ENCODE measurements at regions not wholly inside any gene's neighbourhood (a gene's known extent, or its start where the extent isn't known, plus 50 kb on each side); places are given as distances from the start of the nearest gene placed in this dataset.
"Not testable (repeated sequence)": the region's sequence is repeated elsewhere in the genome, so short reads cannot be mapped to it uniquely, and the experiment has no call there.

DNA sequence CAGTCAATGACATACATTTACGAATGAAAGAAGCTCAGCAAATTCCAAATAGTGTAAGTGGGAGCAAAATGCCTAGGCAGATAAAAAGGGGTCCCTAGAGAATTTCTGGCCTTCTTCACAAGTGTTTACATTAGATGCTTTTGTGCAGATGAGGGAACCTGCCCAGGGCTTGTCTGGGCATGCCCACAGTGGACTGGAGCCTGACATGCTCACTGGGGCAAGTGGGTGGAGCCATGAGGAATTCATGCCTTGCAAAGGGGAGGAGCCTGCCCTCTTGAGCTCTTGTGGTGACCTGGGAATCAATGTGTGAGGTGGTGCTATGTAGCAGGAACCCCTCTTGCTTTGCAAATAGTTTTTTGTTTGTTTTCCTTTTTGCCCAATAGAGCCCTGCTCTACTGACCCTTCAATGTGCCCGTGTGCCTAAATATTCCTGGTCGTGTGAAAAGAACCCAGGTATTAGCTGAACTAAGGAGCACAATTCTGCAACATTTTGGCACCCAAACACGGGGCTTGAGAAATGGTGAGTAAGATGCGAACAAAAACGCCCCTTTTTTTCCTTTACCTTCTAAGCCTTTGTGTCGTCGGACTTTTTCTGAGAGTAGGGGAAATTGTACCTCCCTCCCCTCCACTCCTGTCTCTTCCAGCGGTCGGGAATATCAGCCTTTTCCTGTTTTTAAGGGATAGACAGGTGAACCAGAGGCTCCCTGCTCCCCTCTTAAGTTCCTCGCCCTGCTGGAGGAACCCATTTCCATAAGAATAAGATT lies 433.8 kb upstream of the CDH9 start:
- no peak for DNase-seq (ENCODE audit: low spot score)

DNA sequence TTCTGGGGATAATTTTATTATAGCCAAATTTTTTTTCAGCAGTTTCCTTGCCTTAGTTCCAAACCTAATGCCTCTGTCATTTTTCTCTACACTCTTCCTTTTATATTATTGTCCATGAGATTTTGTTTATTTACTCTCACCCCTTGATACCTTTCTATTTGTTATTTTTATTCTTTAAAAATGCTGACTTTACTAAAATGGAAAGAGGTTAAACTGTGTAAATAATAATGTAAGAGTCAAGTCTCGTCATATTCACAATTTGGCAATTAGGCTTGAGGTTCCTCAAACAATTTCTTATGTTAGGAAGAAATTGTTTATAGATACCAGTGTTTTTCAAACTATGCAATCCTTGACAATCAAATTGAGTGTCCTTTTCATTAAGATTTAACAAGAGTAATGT lies 428.6 kb upstream of the CDH9 start:
- DNase-seq (ENCODE audit: low spot score), result no peak

DNA sequence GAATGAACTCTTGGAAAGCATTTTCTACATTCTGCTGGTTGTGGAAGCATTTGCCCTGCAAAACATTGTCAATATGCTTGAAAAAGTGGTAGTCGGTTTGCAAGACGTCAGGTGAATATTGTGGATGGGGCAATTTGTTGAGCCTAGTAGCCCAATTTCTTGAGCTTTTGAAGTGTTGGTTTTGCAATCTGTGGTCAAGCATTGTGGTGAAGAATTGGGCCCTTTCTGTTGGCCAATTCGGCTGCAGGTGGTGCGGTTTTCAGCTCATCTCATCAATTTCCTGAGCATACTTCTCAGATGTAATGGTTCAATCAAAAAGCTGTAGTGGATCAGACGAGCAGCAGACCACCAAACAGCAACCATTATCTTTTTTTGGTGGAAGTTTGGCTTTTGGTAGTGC lies 426.8 kb upstream of the CDH9 start:
- no peak for DNase-seq (ENCODE audit: low spot score)

DNA sequence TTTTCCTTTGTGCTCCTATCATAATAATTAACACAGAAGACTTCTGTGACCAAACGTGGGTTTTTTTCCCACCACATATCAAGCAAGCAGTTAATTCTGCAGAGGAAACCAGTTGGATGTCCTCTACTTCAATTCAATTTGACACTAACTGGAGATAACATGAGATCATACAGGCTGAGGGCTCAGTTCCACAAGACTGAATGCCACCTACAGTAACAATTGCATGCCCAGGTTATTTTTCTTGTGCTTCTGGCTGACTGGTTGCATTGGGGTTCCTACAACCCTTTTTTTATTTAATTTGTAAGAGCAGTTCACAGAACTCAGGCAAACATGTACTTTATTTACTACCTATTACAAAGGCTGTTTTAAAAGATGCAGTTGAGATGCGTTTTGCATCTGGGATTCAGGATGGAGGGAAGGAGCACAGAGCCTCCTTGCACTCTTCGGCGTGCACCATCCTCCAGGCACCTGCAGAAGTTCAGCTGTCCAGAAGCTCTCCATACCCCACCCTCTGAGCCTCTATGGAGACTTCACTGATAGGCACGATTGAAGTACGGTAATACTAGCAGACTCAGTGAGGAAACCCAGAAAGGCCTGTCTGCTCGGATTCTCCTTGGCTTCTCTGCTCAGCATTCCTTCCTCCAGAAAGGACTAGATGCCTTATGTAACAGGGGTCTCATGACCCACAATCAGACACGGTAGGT lies 425.2 kb upstream of the CDH9 start:
- DNase-seq (ENCODE audit: low spot score), result no peak

DNA sequence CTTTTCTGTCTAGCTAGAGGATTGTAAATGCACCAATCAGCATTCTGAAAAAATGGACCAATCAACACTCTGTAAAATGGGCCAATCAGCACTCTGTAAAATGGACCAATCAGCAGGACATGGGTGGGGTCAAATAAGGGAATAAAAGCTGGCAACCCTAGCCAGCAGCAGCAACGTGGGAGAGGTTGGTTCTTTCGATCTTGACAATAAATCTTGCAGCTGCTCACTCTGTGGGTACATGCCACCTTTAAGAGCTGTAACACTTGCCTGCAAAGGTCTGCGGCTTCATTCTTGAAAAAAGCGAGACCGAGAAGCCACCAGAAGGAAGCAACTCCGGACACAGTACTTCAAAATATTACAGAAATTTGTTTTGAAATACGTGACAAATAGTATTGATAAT lies 424.6 kb upstream of the CDH9 start:
- no peak for DNase-seq (ENCODE audit: low spot score)

DNA sequence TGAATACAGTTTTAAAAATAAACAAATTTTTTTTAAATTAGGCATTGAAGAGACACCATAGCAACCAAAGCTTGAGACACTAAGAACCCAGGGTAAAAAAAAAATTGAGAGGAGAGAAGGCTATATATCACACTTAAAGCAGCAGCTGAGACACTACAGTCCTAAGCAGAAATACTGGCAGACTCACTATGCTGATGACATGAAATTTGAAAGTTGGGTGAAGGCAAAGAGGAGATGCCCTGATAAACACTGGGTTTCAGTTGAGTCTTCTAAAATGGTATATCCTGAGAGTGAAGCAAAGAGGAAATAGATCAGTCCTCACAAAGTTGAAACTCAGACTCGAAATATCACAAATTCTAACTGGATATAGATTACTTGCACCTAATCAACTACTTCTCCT lies 419.9 kb upstream of the CDH9 start:
- no peak for DNase-seq (ENCODE audit: low spot score)

DNA sequence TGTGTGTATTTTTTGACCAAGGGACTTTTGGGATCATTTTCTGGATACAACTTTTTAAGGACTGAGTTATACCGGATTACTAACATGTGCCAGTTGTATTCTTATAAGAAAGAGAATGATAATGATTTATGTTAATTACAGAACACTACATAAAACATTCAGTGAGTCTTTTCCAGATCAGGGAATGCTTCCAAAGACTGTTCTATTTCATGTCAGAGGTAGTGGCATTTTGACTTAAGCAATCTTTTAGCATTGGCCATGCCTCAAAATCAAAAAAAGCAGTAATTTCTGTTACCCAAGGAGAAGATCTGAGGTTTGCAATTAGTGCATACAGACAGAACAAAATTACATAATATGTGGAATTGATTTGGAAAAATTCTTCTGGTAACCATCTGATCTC lies 413.0 kb upstream of the CDH9 start:
- DNase-seq (ENCODE audit: low spot score), result no peak

DNA sequence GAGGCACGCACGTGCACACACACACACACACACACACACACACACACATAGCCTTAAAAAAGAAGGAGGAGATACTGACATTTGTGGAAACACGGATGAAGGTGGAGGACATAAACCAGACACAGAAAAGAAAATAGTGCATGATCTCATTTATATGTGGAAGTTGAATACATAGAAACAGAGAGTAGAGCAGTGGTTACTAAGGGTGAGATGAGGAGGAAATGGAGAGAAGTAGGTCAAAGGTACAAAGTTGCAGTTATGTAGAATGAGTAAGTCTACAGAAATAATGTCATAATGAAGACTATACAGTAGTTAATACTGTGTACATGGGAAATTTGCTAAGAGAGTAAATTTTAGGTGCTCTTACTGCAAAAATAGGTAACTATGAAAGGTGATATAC lies 412.2 kb upstream of the CDH9 start:
- peak; percentile 35 for DNase-seq (ENCODE audit: low spot score)

DNA sequence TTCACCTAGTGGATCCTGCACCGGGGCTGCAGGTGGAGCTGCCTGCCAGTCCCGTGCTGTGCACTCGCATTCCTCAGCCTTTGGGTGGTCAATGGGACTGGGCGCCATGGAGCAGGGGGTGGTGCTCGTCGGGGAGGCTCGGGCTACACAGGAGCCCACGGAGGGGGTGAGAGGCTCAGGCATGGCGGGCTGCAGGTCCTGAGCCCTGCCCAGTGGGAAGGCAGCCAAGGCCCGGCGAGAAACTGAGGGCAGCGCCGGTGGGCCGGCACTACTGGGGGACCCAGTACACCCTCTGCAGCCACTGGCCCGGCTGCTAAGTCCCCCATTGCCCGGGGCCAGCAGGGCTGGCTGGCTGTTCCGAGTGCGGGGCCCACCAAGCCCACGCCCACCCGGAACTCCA lies 401.0 kb upstream of the CDH9 start:
- not testable (repeated sequence) for DNase-seq (ENCODE audit: low spot score)

DNA sequence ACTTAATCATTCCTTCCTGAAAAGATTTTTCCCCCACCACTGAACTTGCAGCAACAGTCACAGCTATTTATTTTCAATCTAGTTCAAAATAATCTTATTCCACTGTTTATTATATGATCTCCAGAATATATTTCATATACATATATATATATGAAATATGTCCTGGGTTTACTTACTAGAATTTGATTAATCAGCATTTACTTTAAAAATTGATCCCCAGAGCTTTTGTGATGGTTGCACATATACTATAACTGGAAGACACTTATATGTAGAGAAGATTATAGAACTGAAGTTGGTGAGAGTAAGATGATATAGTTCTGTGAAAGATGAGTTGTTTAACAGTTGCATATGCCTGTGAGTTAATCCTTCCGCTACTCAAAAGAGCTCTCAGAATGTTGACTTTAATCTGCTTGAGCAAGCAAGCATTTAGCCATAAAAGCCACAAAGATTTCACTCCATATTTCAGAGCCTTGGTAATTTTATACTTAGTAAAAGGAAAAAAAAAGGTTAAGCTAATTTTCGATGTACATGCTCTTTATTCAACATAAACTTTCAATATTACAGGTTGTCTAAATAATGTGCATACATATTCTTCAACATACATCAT lies 399.3 kb upstream of the CDH9 start:
- DNase-seq (ENCODE audit: low spot score), result peak; percentile 42

DNA sequence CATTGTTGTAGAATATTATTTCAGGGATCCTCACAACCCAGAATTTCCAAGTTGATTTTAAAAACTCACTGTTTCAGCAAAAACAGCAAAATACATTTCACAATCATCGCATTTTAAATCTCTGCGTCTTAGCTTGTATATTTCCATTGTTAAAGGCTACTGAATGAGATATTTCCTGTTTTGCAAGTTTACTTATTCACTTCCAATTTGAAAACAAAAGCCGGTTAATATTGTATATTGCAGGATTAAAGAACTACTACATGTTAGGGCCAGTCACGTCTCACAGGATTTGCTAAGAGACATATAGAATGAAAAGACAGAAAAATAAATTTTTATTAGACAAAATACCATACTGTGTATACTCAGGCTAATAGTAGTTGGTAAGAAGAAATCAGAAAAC lies 395.9 kb upstream of the CDH9 start:
- no peak for DNase-seq (ENCODE audit: low spot score)

DNA sequence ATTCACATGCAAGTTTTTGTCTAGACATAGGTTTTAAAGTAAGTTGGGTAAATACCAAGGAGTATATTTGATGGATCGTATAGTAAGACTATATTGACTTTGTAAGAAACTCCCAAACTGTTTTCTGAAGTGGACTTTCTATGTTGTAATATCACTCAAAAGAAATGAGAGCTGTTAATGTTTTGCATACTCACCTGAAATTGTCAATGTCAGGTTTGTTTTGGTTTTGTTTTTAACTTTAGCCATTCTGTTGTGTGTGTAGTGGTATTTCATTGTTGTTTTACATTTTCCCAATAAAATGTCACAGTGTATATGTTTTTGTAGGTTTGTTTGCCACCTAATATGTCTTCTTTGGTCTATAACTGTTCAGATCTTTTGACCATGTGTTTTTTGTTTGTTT lies 375.7 kb upstream of the CDH9 start:
- no peak for DNase-seq (ENCODE audit: low spot score)

DNA sequence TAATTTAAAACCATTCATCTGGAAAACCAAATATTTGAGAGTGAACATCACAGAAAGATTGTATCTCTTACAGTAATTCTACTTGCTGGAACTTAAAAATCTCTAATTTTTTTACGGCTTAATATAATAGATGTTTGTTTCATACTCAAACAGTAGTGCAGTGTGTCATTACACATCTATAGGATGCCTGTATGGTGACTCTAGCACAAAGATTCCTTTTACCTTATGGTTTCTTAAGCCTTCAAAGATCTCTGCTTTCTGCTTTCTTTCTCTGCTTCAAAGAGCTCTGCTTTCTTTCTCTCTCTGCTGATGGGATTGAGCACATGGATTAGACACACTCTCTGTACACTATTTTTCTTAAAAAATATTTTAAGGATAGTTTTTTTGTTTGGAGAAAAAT lies 374.0 kb upstream of the CDH9 start:
- peak; percentile 92 for DNase-seq (ENCODE audit: low spot score)

DNA sequence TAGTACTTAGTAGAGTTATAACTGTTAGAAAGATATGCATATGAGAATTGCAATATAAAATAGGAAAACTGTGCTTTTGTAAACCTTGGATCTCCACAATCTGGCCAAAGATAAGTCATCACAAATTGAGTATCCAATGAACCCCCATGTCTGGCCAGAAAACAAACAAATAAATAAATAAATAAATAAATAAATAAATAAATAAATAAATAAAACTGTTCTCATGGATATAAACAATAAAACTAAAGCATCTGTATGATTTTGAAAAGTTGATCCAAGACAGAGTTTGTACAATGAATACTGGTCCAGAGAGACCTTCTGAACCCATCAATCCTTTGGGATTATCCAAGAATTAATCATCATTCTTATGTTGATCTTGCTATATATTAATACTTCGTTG lies 367.6 kb upstream of the CDH9 start:
- no peak for DNase-seq (ENCODE audit: low spot score)

DNA sequence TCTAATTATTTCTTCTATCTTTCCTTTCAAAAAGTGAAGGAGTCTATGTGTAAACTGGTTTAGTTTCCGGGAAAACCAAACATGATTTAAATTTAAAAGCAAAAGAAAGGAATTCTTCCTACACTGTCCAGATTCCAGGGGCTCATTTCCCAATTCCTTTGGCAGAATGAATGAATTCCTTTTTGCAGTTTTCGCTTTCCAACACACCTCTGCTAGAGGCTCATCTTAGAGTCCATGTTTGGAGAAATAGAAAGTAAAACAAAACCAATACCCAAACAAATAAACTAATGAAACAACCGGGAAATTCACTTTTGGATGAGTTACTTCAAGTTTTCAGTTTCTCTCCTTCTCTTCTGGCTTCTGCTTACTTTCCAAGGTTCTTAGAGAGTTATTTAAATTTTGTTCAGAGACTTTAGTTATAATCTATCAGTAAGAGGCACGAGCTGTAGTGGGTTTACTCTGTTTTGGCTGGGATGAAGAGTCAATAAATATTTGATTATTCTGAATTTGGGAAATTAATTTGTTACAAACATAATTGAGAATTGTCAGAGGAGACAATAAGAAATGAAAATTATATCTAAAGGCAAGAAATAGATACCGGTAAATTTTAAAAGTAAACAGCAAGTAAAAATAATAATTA lies 365.0 kb upstream of the CDH9 start:
- DNase-seq (ENCODE audit: low spot score), result peak; percentile 7

DNA sequence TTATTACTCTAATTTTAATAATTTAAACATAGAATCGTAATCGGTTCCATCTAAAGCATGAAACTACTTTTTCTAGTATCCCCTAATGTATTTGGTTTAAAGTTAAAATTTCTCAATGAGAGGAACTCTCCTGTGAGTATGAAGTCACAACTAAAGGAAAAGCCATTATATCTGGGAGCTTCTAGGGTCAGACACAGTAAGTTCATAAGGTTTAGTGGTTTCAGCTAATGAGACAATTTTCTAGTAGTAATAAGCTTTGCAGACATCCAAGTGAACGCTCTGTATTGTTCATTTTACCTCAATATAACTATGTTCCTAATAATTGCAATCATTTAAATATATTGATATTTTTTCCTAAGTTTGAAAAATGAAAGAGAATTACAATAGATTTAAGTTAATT lies 364.4 kb upstream of the CDH9 start:
- no peak for DNase-seq (ENCODE audit: low spot score)

DNA sequence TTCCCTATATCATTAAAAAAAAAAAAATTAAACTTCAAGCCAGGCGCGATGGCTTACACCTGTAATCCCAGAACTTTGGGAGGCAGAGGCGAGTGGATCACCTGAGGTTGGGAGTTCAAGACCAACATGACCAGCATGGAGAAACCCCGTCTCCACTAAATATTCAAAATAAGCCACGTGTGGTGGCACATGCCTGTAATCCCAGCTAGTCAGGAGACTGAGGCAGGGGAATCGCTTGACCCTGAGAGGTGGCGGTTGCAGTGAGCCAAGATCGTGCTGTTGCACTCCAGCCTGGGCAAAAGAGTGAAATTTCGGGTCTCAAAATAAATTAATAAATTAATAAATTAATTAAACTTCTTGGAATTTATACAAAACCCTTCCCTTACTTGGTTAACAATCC lies 358.6 kb upstream of the CDH9 start:
- DNase-seq (ENCODE audit: low spot score), result no peak

DNA sequence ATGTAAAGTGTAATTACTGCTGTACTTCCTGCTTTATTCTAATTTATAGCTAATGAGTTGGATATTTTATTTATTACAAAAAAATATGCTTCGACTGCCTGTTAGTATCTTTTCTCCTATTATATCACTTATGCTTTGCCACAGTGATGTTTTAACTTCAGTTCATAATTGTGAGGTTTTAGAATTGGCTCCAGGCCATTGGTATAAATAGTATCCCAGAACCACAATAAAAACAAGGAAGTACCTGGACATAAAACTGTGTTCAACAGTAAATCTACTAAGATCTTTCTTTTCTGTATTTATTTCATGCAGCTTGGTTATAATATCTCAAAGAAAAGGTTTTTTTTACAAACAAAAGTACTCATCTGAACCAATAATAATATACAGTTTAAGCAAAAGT lies 354.3 kb upstream of the CDH9 start:
- no peak for DNase-seq (ENCODE audit: low spot score)

DNA sequence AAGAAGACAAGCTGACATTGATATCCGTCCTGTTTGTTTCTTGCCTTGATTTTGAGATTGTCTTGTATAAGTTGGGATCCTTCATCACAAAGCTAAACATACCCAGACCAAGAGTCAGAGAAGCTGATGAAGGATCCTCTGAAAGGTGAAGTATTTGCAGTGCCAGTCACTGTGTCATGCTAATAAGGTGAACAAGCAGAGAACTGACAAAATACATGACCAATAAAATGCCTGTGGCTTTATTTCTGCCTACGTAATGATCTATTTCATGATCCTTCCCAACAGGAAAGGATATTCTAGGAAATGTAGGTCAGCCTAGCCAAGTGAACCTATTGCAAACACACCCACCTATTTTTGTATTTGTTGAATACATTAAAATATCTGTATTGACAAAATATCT lies 351.3 kb upstream of the CDH9 start:
- DNase-seq (ENCODE audit: low spot score), result no peak

DNA sequence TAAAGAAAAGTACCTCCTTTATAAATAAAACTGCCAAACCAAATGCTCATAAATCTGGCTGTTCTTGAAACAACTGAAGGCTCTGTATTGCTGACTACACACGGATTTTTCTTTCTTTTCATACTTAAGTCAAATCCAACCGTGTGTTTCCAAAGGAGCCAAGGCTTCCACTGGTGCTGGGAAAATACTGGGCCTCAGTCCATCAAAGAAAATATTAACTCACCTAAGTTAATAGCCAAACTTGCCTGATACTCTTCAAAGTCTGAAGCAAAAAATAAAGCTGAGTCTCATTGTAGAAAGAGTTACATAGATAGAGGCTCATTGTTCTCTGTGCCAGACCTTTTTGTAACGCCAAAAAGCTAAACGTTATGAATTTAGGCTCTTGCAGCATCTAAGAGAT lies 350.4 kb upstream of the CDH9 start:
- no peak for DNase-seq (ENCODE audit: low spot score)

DNA sequence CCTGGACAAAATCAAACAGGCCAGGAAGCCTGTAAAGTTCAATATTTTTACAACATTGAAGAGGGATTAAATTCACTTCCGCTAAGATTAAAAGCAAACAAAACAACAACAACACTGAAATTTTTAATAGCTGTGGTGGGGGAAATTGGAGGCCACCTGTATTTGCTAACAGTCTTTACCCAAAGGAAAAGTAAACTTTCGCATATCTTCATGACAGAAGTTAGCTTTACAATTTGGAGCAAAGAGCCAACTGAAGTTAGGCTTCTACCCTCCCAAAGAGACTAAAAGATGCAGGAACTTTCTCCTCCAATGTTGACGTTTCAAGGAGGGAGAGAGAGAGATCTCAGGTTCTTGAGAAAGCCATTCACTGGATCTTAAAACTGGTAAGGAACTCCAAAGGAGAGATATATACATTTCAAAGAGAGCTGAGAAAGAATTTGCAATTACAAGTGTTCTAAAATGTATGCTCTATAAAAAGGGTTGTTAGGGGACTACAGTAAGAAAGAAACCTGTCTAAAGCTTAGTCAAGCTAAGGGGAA lies 349.2 kb upstream of the CDH9 start:
- DNase-seq (ENCODE audit: low spot score), result no peak

DNA sequence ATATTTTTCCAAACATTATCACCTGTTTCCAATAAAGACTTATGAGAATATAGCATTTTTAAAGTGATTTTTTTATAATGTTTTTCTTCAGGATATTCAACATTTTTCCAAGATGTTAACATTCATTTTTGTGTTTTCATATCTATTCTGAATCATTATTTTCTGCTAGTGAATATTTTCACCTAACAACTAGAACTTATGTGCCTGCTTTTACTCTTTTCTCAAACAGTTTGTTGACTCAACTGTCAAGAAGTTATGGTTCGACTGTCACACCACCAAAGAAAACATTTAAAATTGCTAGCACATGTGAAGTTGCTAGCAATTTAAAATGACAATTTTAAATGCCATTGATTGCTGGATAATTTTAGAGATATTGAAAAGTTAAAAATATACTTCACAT lies 343.3 kb upstream of the CDH9 start:
- DNase-seq (ENCODE audit: low spot score), result no peak
